ENCODE measurements at regions not wholly inside any gene's neighbourhood (a gene's known extent, or its start where the extent isn't known, plus 50 kb on each side); places are given as distances from the start of the nearest gene placed in this dataset.

DNA sequence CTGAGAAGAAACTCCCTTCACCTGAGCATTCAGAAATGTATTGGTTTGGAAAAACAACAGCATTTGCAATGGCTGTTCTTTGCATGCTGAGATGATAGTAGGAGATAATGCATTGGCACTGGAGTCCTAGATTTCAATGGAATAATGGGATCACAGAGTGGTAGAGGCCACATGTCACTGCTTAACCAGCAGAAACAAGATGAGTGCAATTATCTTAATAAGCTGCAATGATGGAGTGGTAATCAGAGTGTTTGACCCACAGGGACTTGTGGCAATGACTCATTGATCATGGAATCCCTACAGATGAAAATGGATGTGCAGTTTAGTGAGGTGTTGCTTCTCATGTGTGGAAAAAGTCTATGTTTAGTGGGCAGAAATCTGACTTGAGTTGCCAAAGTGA is 218.8 kb upstream of the ZEB2 start:
- TF ChIP-seq, protein P1, sequence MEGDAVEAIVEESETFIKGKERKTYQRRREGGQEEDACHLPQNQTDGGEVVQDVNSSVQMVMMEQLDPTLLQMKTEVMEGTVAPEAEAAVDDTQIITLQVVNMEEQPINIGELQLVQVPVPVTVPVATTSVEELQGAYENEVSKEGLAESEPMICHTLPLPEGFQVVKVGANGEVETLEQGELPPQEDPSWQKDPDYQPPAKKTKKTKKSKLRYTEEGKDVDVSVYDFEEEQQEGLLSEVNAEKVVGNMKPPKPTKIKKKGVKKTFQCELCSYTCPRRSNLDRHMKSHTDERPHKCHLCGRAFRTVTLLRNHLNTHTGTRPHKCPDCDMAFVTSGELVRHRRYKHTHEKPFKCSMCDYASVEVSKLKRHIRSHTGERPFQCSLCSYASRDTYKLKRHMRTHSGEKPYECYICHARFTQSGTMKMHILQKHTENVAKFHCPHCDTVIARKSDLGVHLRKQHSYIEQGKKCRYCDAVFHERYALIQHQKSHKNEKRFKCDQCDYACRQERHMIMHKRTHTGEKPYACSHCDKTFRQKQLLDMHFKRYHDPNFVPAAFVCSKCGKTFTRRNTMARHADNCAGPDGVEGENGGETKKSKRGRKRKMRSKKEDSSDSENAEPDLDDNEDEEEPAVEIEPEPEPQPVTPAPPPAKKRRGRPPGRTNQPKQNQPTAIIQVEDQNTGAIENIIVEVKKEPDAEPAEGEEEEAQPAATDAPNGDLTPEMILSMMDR (IDR thresholded peaks at IDR 0.05) = no peak
- no peak for TF ChIP-seq EZH2 (IDR thresholded peaks at IDR 0.05; ENCODE audit: borderline replicate concordance, insufficient read depth, low read depth, low read length, poor library complexity, severe bottlenecking)
